GM19372 (cell line): ENCODE measurements at regions not wholly inside any gene's neighbourhood (a gene's known extent, or its start where the extent isn't known, plus 50 kb on each side); places are given as distances from the start of the nearest gene placed in this dataset.
A peak's percentile ranks its signal among the peaks of the same experiment; 100 is the strongest.

Experiments
- ATAC-seq: cut with Tn5 transposase; IDR thresholded peaks from one replicate; pipeline ENCODE4 v1.9.1; 2021; ENCODE audit warnings: mild to moderate bottlenecking, low read depth, moderate library complexity; ENCODE audit not compliant: unreplicated experiment

GRCh38 chr7:135831455-135832195 lies 83.0 kb upstream of the FAM180A start:
- ATAC-seq, result no peak

- no peak for ATAC-seq
Measured at GRCh38 chr7:135828604-135829003, 80.0 kb upstream of the FAM180A start.

GRCh38 chr7:135827391-135827790 lies 78.8 kb upstream of the FAM180A start:
- ATAC-seq, result no peak

- ATAC-seq, result no peak
Measured at GRCh38 chr7:135825406-135825805, 76.8 kb upstream of the FAM180A start.

- ATAC-seq, result no peak
Measured at GRCh38 chr7:135822376-135822775, 73.8 kb upstream of the FAM180A start.

GRCh38 chr7:135817583-135817982 lies 69.0 kb upstream of the FAM180A start:
- ATAC-seq, result no peak

- ATAC-seq, result no peak
Measured at GRCh38 chr7:135815033-135815432, 66.4 kb upstream of the FAM180A start.

GRCh38 chr7:135812148-135812547 lies 63.5 kb upstream of the FAM180A start:
- ATAC-seq, result no peak

GRCh38 chr7:135811506-135811905 lies 62.9 kb upstream of the FAM180A start:
- no peak for ATAC-seq

- ATAC-seq, result no peak
Measured at GRCh38 chr7:135808206-135808605, 59.6 kb upstream of the FAM180A start.

- no peak for ATAC-seq
Measured at GRCh38 chr7:135803143-135803542, 54.5 kb upstream of the FAM180A start.

- ATAC-seq, result no peak
Measured at GRCh38 chr7:135802697-135803096, 54.1 kb upstream of the FAM180A start.

GRCh38 chr7:135801877-135802276 lies 53.3 kb upstream of the FAM180A start:
- ATAC-seq, result no peak

- ATAC-seq, result peak; percentile 79
Measured at GRCh38 chr7:135801045-135801693, 52.6 kb upstream of the FAM180A start.

- no peak for ATAC-seq
Measured at GRCh38 chr7:135800560-135800959, 51.9 kb upstream of the FAM180A start.

GRCh38 chr7:135799881-135800280 lies 51.3 kb upstream of the FAM180A start:
- ATAC-seq, result no peak
